HFFc6 (cell line): ENCODE measurements at regions not wholly inside any gene's neighbourhood (a gene's known extent, or its start where the extent isn't known, plus 50 kb on each side); places are given as distances from the start of the nearest gene placed in this dataset. TPM values are rescaled to one million over a fixed set of nuclear protein-coding genes. Genes with fewer than 3 reads are reported as not detected.
"Not testable (repeated sequence)": the region's sequence is repeated elsewhere in the genome, so short reads cannot be mapped to it uniquely, and the experiment has no call there.

Experiments
- DNase-seq: peaks from one replicate; pipeline ENCODE4 v3.0.0-alpha.2; 2018
- H3K27ac Mint-ChIP-seq: 2 replicates; pipeline ENCODE4 v1.8.0; 2020; ENCODE audit warnings: mild to moderate bottlenecking, mixed read lengths
- H3K27me3 Mint-ChIP-seq: 2 replicates; pipeline ENCODE4 v1.8.0; 2021; ENCODE audit warnings: mild to moderate bottlenecking, moderate library complexity, mixed read lengths; ENCODE audit not compliant: insufficient read depth
- H3K36me3 Mint-ChIP-seq: 2 replicates; pipeline ENCODE4 v1.8.0; 2021; ENCODE audit warnings: low read depth, mixed read lengths
- H3K4me1 Mint-ChIP-seq: 2 replicates; pipeline ENCODE4 v1.8.0; 2020; ENCODE audit warnings: low read depth, mixed read lengths
- H3K4me3 Mint-ChIP-seq: 2 replicates; pipeline ENCODE4 v1.8.0; 2020; ENCODE audit warnings: mild to moderate bottlenecking, moderate library complexity, mixed read lengths
- H3K9me3 Mint-ChIP-seq: 2 replicates; pipeline ENCODE4 v1.8.0; 2020; ENCODE audit warnings: mild to moderate bottlenecking, mixed read lengths
- microRNA-seq: library from miRNA; unstranded; fragments of <30 nt; microRNA quantifications from one replicate; pipeline ENCODE4, GENCODE V29; 2019

GRCh38 chr1:148222399-148223159, 70.5 kb upstream of the NBPF11 start:
- not testable (repeated sequence) for H3K9me3 Mint-ChIP-seq, H3K27ac Mint-ChIP-seq, H3K27me3 Mint-ChIP-seq, H3K36me3 Mint-ChIP-seq, H3K4me3 Mint-ChIP-seq, DNase-seq, H3K4me1 Mint-ChIP-seq

- H3K27me3 Mint-ChIP-seq, H3K27ac Mint-ChIP-seq, H3K9me3 Mint-ChIP-seq, H3K4me1 Mint-ChIP-seq, H3K4me3 Mint-ChIP-seq, DNase-seq, H3K36me3 Mint-ChIP-seq: not testable (repeated sequence)
Measured at GRCh38 chr1:148221593-148221992, 69.5 kb upstream of the NBPF11 start.

GRCh38 chr1:148219229-148219628, 67.1 kb upstream of the NBPF11 start:
- H3K4me3 Mint-ChIP-seq, H3K27ac Mint-ChIP-seq, H3K4me1 Mint-ChIP-seq, H3K27me3 Mint-ChIP-seq, H3K9me3 Mint-ChIP-seq, H3K36me3 Mint-ChIP-seq, DNase-seq: not testable (repeated sequence)

- H3K36me3 Mint-ChIP-seq, H3K27ac Mint-ChIP-seq, H3K4me1 Mint-ChIP-seq, H3K27me3 Mint-ChIP-seq, DNase-seq, H3K4me3 Mint-ChIP-seq, H3K9me3 Mint-ChIP-seq: not testable (repeated sequence)
Measured at GRCh38 chr1:148211191-148211590, 59.1 kb upstream of the NBPF11 start.

GRCh38 chr1:148210624-148211023, 58.5 kb upstream of the NBPF11 start:
- not testable (repeated sequence) for H3K27ac Mint-ChIP-seq, H3K9me3 Mint-ChIP-seq, H3K36me3 Mint-ChIP-seq, H3K27me3 Mint-ChIP-seq, DNase-seq, H3K4me3 Mint-ChIP-seq, H3K4me1 Mint-ChIP-seq

- DNase-seq, H3K27me3 Mint-ChIP-seq, H3K9me3 Mint-ChIP-seq, H3K36me3 Mint-ChIP-seq, H3K27ac Mint-ChIP-seq, H3K4me3 Mint-ChIP-seq, H3K4me1 Mint-ChIP-seq: not testable (repeated sequence)
Measured at GRCh38 chr1:148210166-148210565, 58.1 kb upstream of the NBPF11 start.

- not testable (repeated sequence) for H3K36me3 Mint-ChIP-seq, H3K27me3 Mint-ChIP-seq, DNase-seq, H3K4me3 Mint-ChIP-seq, H3K9me3 Mint-ChIP-seq, H3K27ac Mint-ChIP-seq, H3K4me1 Mint-ChIP-seq
Measured at GRCh38 chr1:148202013-148202412, 49.9 kb upstream of the NBPF11 start.

Small RNA genes lying in the stretch of these regions (microRNA-seq; reads per million reads assigned to microRNA genes)
- gene MIR5087 (not detected), gene MIR6077 (not detected)
